SK-N-MC (cell line): ENCODE measurements at regions not wholly inside any gene's neighbourhood (a gene's known extent, or its start where the extent isn't known, plus 50 kb on each side); places are given as distances from the start of the nearest gene placed in this dataset.

Source experiments
- DNase-seq: peaks from one replicate; pipeline ENCODE4 v3.0.0-alpha.2; 2011; ENCODE audit warnings: low read depth, low spot score
- H3K27ac ChIP-seq: fragments of 200-600 bp; sonication (generic); 2 replicates; pipeline ENCODE4 v1.5.1; 2016; ENCODE audit warnings: mixed run types
- H3K36me3 ChIP-seq: fragments of 200-600 bp; sonication (generic); 2 replicates; pipeline ENCODE4 v1.6.1; 2017; ENCODE audit warnings: antibody characterized with exemption, low read length, mixed read lengths; ENCODE audit not compliant: insufficient read depth
- H3K4me3 ChIP-seq: fragments of 200-600 bp; sonication (generic); 2 replicates; pipeline ENCODE4 v1.5.1; 2016
- H3K9ac ChIP-seq: fragments of 200-600 bp; sonication (generic); 2 replicates; pipeline ENCODE4 v1.8.0; 2017; ENCODE audit warnings: mixed run types, mixed read lengths; ENCODE audit not compliant: insufficient read length
- H3K9me3 ChIP-seq: fragments of 200-600 bp; sonication (generic); 2 replicates; pipeline ENCODE4 v1.6.1; 2017; ENCODE audit warnings: low read depth, mild to moderate bottlenecking, antibody characterized with exemption, low read length, moderate library complexity, mixed read lengths
- EZH2 ChIP-seq: fragments of 200-600 bp; sonication (generic); IDR thresholded peaks from one replicate; pipeline ENCODE4 v1.6.1; 2017; ENCODE audit warnings: antibody characterized with exemption
- FOXP2 ChIP-seq: optimal IDR thresholded peaks from 2 replicates; pipeline ENCODE3; 2011; ENCODE audit warnings: mild to moderate bottlenecking, moderate library complexity; ENCODE audit not compliant: insufficient read depth; ENCODE audit errors: extremely low read length, control extremely low read depth
- POLR2AphosphoS5 ChIP-seq: IDR thresholded peaks from 2 replicates; pipeline ENCODE4 v1.6.1; 2012; ENCODE audit warnings: mild to moderate bottlenecking, low read depth, low read length, borderline replicate concordance

DNA sequence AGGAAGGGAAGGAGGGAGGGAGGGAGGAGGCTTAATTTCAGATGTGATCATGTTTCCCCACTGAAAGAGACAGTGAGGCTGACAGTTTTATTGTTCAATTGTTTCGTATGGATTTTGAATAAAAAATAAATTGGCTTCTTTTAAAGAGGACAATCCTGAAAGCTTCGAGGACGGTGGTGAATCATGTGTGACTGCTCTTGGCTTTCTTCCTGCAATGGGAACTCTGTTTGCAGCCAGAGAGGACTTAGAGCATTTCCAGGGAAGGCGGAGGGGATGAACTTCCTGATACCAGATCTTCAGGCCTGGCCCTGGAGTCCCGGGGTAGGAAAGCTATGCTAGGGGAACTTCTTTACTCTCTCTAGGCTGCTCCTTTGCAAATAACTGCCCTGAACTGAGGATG lies 72.8 kb upstream of the C16orf82 start:
- no peak for DNase-seq
- Histone ChIP-seq H3K36me3 (no peaks in the 10 kb centered on the region), H3K27ac (no peak overlapping the region), H3K9ac (no peak overlapping the region), H3K9me3 (no peaks in the 10 kb centered on the region), H3K4me3 (no peak overlapping the region)
- TF ChIP-seq EZH2 (no peak), POLR2AphosphoS5 (no peak), FOXP2 (no peak)

DNA sequence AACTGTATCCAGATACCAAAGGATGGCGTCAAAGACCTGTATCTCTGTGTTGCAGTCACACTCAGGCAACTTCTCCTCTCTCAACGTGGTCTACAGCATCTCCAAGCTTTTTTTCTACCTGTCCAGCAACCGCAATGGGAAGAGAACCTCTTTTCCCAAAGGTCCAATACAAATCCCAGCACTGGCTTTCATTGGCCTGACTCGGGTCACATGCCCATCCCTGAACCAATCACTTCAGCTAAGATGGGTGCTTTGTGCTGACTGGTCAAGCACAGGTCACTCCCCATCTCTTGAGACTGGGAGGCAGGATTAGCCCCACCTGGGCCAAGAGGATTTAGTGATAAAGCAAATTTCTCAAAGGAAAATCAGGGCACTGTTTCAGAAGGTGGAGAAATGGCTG lies 71.2 kb upstream of the C16orf82 start:
- Histone ChIP-seq H3K4me3 (no peak overlapping the region), H3K36me3 (no peaks in the 10 kb centered on the region), H3K9me3 (no peaks in the 10 kb centered on the region), H3K27ac (no peak overlapping the region), H3K9ac (no peak overlapping the region)
- DNase-seq = no peak
- TF ChIP-seq FOXP2 (no peak), EZH2 (no peak), POLR2AphosphoS5 (no peak)

DNA sequence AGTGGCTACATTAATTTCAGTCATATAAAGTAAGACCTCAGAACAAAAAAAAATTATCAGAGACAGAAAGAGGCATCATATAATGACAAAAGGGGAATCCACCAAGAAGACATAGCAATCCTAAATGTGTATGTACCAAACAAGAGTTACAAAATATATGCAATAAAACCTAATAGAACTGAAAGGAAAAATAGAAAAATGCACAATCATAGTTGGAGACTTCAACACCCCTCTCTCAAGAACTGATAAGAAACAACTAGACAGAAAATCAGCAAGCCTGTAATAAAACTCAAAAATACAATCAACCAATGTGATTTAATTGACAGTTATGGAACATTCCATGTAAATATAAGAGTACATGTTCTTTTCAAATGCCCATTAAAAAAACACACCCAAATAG lies 61.3 kb upstream of the C16orf82 start:
- no peak overlapping the region for H3K9ac ChIP-seq
- H3K36me3 ChIP-seq = no peaks in the 10 kb centered on the region
- TF ChIP-seq EZH2 = no peak
- TF ChIP-seq FOXP2 = no peak
- TF ChIP-seq POLR2AphosphoS5 = no peak
- no peaks in the 10 kb centered on the region for H3K9me3 ChIP-seq
- DNase-seq = no peak
- no peak overlapping the region for H3K4me3 ChIP-seq
- H3K27ac ChIP-seq = no peak overlapping the region
